ENCODE measurements at regions not wholly inside any gene's neighbourhood (a gene's known extent, or its start where the extent isn't known, plus 50 kb on each side); places are given as distances from the start of the nearest gene placed in this dataset.

DNA sequence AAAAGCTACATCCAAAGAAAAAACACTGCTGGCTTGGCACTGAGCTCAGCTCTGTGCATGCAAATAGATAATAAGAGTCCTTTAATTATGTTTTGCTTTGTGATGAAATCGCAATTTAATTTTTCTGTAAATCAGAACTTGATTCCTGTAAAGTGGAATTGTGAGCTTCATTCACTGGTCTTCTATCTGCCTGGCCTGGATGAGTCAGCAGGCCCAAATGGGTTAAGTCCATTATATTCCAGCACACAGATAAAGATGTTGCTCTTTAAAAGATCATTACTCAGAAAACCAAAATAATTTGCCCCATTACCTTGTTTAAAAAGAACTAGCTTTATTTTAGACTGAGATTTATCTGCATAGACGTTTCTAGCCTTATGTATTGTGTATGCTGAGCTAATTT lies 90.4 kb downstream of the CARTPT start:
- H3K4ac ChIP-seq (ENCODE audit: low read depth, low read length), result no peak overlapping the region
- dilution Hi-C loops (cut with HindIII; ENCODE audit: low sequenced_read_pairs, unreplicated experiment) (no loop called here), in situ Hi-C loops (cut with MboI; ENCODE audit: low sequenced_read_pairs) (loop anchor here (10.0 kb wide), 1 partner anchor 175 kb away; no protein-coding TSS in a partner anchor), intact Hi-C loops (cut with micrococcal nuclease) (no loop called here)
- no peak overlapping the region for H2BK20ac ChIP-seq (ENCODE audit: low read depth, low read length)
- H3K9ac ChIP-seq (ENCODE audit: low read depth, low read length), result no peak overlapping the region
- no peak overlapping the region for H3K18ac ChIP-seq (ENCODE audit: low read depth, low read length)
- no peak overlapping the region for H3K27ac ChIP-seq (ENCODE audit: insufficient read depth, low read length)
- H4K91ac ChIP-seq (ENCODE audit: insufficient read depth, low read depth, low read length), result no peak overlapping the region
- ATAC-seq (ENCODE audit: low read depth) (no peak), DNase-seq (no peak)
- BruUV-seq (replicated peaks), result no TSS peak
- WGBS, 2 experiments (ENCODE audit: extremely low coverage in 2 of 2, insufficient read length in 1 of 2), result no CpG with 5 or more reads among the region's 2 CpGs
- no peak overlapping the region for H3K4me3 ChIP-seq (ENCODE audit: insufficient read depth, low read depth, low read length)
- no peaks in the 10 kb centered on the region for H3K9me1 ChIP-seq (ENCODE audit: insufficient read depth, low read length)
- CTCF ChIA-PET, result interaction anchor here (0.9 kb wide), 1 partner anchor 19 kb away, joined by 3 read pairs; no protein-coding TSS in a partner anchor
- H2AK5ac ChIP-seq (ENCODE audit: low read depth, low read length), result no peak overlapping the region
- H3K27me3 ChIP-seq (ENCODE audit: control insufficient read depth, insufficient read depth, low read length), result peaks cover 17% of the 10 kb centered on the region
- no peaks in the 10 kb centered on the region for H3K79me1 ChIP-seq (ENCODE audit: low read depth in 1 of 2, low read length in 2 of 2)
- no peak overlapping the region for H2BK15ac ChIP-seq (ENCODE audit: low read depth, low read length)
- H3K4me1 ChIP-seq (ENCODE audit: control insufficient read depth, insufficient read depth, low read length), result no peaks in the 10 kb centered on the region
- no peak overlapping the region for H3K56ac ChIP-seq (ENCODE audit: extremely low read depth, insufficient read depth, low read length)
- no peak overlapping the region for H4K5ac ChIP-seq (ENCODE audit: low read depth, low read length)
- no peak overlapping the region for H3K23ac ChIP-seq (ENCODE audit: low read depth, low read length)
- no peak overlapping the region for H2BK120ac ChIP-seq (ENCODE audit: low read depth, low read length)
- no peak overlapping the region for H2BK5ac ChIP-seq (ENCODE audit: low read depth, low read length, poor library complexity, severe bottlenecking)
- no peak for TF ChIP-seq RCOR1 (IDR thresholded peaks at IDR 0.05; ENCODE audit: insufficient replicate concordance, low read length)
- TF ChIP-seq, protein P1, sequence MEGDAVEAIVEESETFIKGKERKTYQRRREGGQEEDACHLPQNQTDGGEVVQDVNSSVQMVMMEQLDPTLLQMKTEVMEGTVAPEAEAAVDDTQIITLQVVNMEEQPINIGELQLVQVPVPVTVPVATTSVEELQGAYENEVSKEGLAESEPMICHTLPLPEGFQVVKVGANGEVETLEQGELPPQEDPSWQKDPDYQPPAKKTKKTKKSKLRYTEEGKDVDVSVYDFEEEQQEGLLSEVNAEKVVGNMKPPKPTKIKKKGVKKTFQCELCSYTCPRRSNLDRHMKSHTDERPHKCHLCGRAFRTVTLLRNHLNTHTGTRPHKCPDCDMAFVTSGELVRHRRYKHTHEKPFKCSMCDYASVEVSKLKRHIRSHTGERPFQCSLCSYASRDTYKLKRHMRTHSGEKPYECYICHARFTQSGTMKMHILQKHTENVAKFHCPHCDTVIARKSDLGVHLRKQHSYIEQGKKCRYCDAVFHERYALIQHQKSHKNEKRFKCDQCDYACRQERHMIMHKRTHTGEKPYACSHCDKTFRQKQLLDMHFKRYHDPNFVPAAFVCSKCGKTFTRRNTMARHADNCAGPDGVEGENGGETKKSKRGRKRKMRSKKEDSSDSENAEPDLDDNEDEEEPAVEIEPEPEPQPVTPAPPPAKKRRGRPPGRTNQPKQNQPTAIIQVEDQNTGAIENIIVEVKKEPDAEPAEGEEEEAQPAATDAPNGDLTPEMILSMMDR (conservative IDR thresholded peaks at IDR 0.05; ENCODE audit: low read depth, low read length), result no peak
- TF ChIP-seq ELK1 (IDR thresholded peaks at IDR 0.05; ENCODE audit: borderline replicate concordance, low read depth, low read length), result no peak
- no peak for TF ChIP-seq BHLHE40 (IDR thresholded peaks at IDR 0.05; ENCODE audit: low read depth, low read length)
- no peak for TF ChIP-seq NFE2L2 (IDR thresholded peaks at IDR 0.05; ENCODE audit: low read depth, low read length)
- TF ChIP-seq CEBPB (IDR thresholded peaks at IDR 0.05; ENCODE audit: low read depth, low read length), result no peak
- no peak for TF ChIP-seq RFX5 (IDR thresholded peaks at IDR 0.05; ENCODE audit: low read depth, low read length)
- no peak for TF ChIP-seq SMC3 (IDR thresholded peaks at IDR 0.05; ENCODE audit: low read depth, low read length)
- TF ChIP-seq, protein P2, sequence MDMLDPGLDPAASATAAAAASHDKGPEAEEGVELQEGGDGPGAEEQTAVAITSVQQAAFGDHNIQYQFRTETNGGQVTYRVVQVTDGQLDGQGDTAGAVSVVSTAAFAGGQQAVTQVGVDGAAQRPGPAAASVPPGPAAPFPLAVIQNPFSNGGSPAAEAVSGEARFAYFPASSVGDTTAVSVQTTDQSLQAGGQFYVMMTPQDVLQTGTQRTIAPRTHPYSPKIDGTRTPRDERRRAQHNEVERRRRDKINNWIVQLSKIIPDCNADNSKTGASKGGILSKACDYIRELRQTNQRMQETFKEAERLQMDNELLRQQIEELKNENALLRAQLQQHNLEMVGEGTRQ (IDR thresholded peaks at IDR 0.05; ENCODE audit: low read depth, low read length), result no peak
- TF ChIP-seq CHD1 (IDR thresholded peaks at IDR 0.05; ENCODE audit: low read depth, low read length), result no peak
- no peak for TF ChIP-seq MXI1 (IDR thresholded peaks at IDR 0.05; ENCODE audit: borderline replicate concordance, low read depth, low read length)
- no peak for TF ChIP-seq POLR2A (IDR thresholded peaks at IDR 0.05; ENCODE audit: low read depth, low read length)
- TF ChIP-seq MAZ (IDR thresholded peaks at IDR 0.05; ENCODE audit: borderline replicate concordance, low read depth, low read length), result no peak
- no peaks in the 10 kb centered on the region for H3K36me3 ChIP-seq (ENCODE audit: control insufficient read depth, insufficient read depth, low read length)
- H4K8ac ChIP-seq (ENCODE audit: low read depth in 2 of 2, low read length in 2 of 2), result no peak overlapping the region
- no peaks in the 10 kb centered on the region for H3K9me3 ChIP-seq (ENCODE audit: control insufficient read depth, insufficient read depth, low read length)
- no peak overlapping the region for H2AFZ ChIP-seq (replicated peaks; ENCODE audit: low read length, poor library complexity)
- no peak overlapping the region for H3K14ac ChIP-seq (replicated peaks; ENCODE audit: low read depth, low read length)
- no peak overlapping the region for H2AK9ac ChIP-seq (replicated peaks; ENCODE audit: low read depth, low read length, poor library complexity)
- H4K20me1 ChIP-seq (ENCODE audit: insufficient read depth, low read length), result no peaks in the 10 kb centered on the region
- H3K4me2 ChIP-seq (ENCODE audit: low read depth, low read length), result no peak overlapping the region
- POLR2A ChIA-PET (ENCODE audit: unreplicated experiment), result no interaction called here

Data from IMR-90 (cell line).